ENCODE measurements at regions not wholly inside any gene's neighbourhood (a gene's known extent, or its start where the extent isn't known, plus 50 kb on each side); places are given as distances from the start of the nearest gene placed in this dataset.

GRCh38 chr7:101720324-101720723, 91.2 kb upstream of the MYL10 start (continued):
- TF ChIP-seq RORB (CRISPR knock-in tag; IDR thresholded peaks at IDR 0.05) = no peak
- no peak for TF ChIP-seq ZNF423 (CRISPR knock-in tag; IDR thresholded peaks at IDR 0.05)
- TF ChIP-seq ZBTB21 (CRISPR knock-in tag; IDR thresholded peaks at IDR 0.05; ENCODE audit: borderline replicate concordance) = no peak

- CTCF ChIA-PET = interaction anchor here (1.0 to 1.6 kb wide), 4 partner anchors 9 to 83 kb away, joined by 3 to 10 read pairs (median 4); no protein-coding TSS in a partner anchor
- H3K27me3 Mint-ChIP-seq (ENCODE audit: low read depth) = peaks cover 8% of the 10 kb centered on the region; the same call in 1 of the 2 replicates
Measured at GRCh38 chr7:101722247-101722646, 93.2 kb upstream of the MYL10 start.

GRCh38 chr7:101723835-101724234, 93.6 kb upstream of the CUX1 start:
- no peaks in the 10 kb centered on the region for H3K4me1 Mint-ChIP-seq

More at GRCh38 chr7:101722247-101722646, 93.2 kb upstream of the MYL10 start:
- POLR2A ChIA-PET = interaction anchor here (0.5 kb wide), 1 partner anchor 431 kb away, joined by 3 read pairs; no protein-coding TSS in a partner anchor
- H3K4me1 Mint-ChIP-seq = no peaks in the 10 kb centered on the region
- 0 out of 2 replicates have a peak, but pooled peaks cover 3% of the 10 kb centered on the region for H3K36me3 Mint-ChIP-seq
- ATAC-seq = no peak; the same call in 1 of the 2 replicates
- H3K4me3 Mint-ChIP-seq = no peak overlapping the region
- no peak for DNase-seq (ENCODE audit: low spot score)
- peaks cover 6% of the 10 kb centered on the region for H3K9me3 Mint-ChIP-seq
- no peak for TF ChIP-seq SOX15 (CRISPR knock-in tag; IDR thresholded peaks at IDR 0.05)
- no peak for TF ChIP-seq ZNF512 (CRISPR knock-in tag; IDR thresholded peaks at IDR 0.05; ENCODE audit: borderline replicate concordance)
- TF ChIP-seq ZBTB43 (CRISPR knock-in tag; IDR thresholded peaks at IDR 0.05) = no peak
- TF ChIP-seq MLX (CRISPR knock-in tag; IDR thresholded peaks at IDR 0.05) = no peak
- H3K27ac Mint-ChIP-seq = no peak overlapping the region

GRCh38 chr7:101724957-101725356, 92.5 kb upstream of the CUX1 start:
- ChIA-PET CTCF (no interaction called here), POLR2A (no interaction called here)
- H3K27ac Mint-ChIP-seq = no peak overlapping the region
- TF ChIP-seq ETV6 (CRISPR knock-in tag; IDR thresholded peaks at IDR 0.05) (no peak), CTCF (IDR thresholded peaks at IDR 0.05) (no peak)
- peaks cover 8% of the 10 kb centered on the region; the same call in 1 of the 2 replicates for H3K27me3 Mint-ChIP-seq (ENCODE audit: low read depth)
- 0 out of 2 replicates have a peak, but pooled peaks cover 3% of the 10 kb centered on the region for H3K36me3 Mint-ChIP-seq
- DNase-seq (ENCODE audit: low spot score) = no peak
- H3K9me3 Mint-ChIP-seq = peaks cover 6% of the 10 kb centered on the region
- H3K4me1 Mint-ChIP-seq = no peaks in the 10 kb centered on the region
- ATAC-seq = no peak
- H3K4me3 Mint-ChIP-seq = no peak overlapping the region

More at GRCh38 chr7:101723835-101724234, 93.6 kb upstream of the CUX1 start:
- DNase-seq (ENCODE audit: low spot score) (no peak), ATAC-seq (no peak)
- ChIA-PET CTCF (no interaction called here), POLR2A (no interaction called here)
- Mint-ChIP-seq H3K36me3 (0 out of 2 replicates have a peak, but pooled peaks cover 3% of the 10 kb centered on the region), H3K27ac (no peak overlapping the region), H3K27me3 (ENCODE audit: low read depth) (peaks cover 8% of the 10 kb centered on the region; the same call in 1 of the 2 replicates), H3K9me3 (peaks cover 6% of the 10 kb centered on the region), H3K4me3 (no peak overlapping the region)
- TF ChIP-seq IRF2 (CRISPR knock-in tag; IDR thresholded peaks at IDR 0.05; ENCODE audit: borderline replicate concordance, low read depth) = no peak
- TF ChIP-seq GTF2I (CRISPR knock-in tag; conservative IDR thresholded peaks at IDR 0.05) = no peak
- TF ChIP-seq ZNF416 (CRISPR knock-in tag; IDR thresholded peaks at IDR 0.05) = no peak

GRCh38 chr7:101725921-101726320, 91.5 kb upstream of the CUX1 start:
- Mint-ChIP-seq H3K27me3 (ENCODE audit: low read depth) (peaks cover 8% of the 10 kb centered on the region; the same call in 1 of the 2 replicates), H3K27ac (no peak overlapping the region), H3K9me3 (peaks cover 6% of the 10 kb centered on the region), H3K4me3 (no peak overlapping the region), H3K36me3 (0 out of 2 replicates have a peak, but pooled peaks cover 3% of the 10 kb centered on the region), H3K4me1 (peaks cover 3% of the 10 kb centered on the region)
- ATAC-seq (no peak), DNase-seq (ENCODE audit: low spot score) (no peak)
- ChIA-PET CTCF (no interaction called here), POLR2A (no interaction called here)
- TF ChIP-seq ZNF532 (CRISPR knock-in tag; IDR thresholded peaks at IDR 0.05; ENCODE audit: borderline replicate concordance) = no peak
- TF ChIP-seq E2F4 (CRISPR knock-in tag; IDR thresholded peaks at IDR 0.05; ENCODE audit: borderline replicate concordance, low read depth) = no peak
- TF ChIP-seq ZMAT4 (CRISPR knock-in tag; IDR thresholded peaks at IDR 0.05) = no peak
- no peak for TF ChIP-seq NFYB (CRISPR knock-in tag; conservative IDR thresholded peaks at IDR 0.05; ENCODE audit: low read depth)
